HG03095 (cell line): ENCODE measurements at regions not wholly inside any gene's neighbourhood (a gene's known extent, or its start where the extent isn't known, plus 50 kb on each side); places are given as distances from the start of the nearest gene placed in this dataset.
"Not testable (repeated sequence)": the region's sequence is repeated elsewhere in the genome, so short reads cannot be mapped to it uniquely, and the experiment has no call there.

ENCODE experiments used
- ATAC-seq: cut with Tn5 transposase; IDR thresholded peaks from one replicate; pipeline ENCODE4 v1.9.1; 2021; ENCODE audit warnings: moderate library complexity; ENCODE audit not compliant: unreplicated experiment

DNA sequence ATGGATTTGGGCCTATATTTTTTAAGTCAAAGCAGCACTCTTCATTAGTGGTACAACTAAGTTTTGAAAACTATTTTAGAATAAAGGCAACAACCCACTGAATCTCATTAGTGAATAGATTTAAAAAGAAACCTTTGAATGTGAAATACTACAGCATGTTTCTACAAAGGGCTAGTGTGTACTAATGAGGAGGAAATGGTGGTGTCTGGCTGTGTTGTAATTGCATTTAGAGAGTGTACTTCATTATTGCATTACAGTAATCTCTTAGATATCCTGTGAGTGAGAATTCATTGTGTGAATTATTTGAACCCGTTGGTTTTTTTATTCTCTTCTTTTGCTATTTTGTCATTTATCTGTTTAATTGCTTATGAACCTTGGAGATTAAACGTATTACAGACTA, 575.4 kb upstream of the FAM98A start:
- ATAC-seq = no peak

DNA sequence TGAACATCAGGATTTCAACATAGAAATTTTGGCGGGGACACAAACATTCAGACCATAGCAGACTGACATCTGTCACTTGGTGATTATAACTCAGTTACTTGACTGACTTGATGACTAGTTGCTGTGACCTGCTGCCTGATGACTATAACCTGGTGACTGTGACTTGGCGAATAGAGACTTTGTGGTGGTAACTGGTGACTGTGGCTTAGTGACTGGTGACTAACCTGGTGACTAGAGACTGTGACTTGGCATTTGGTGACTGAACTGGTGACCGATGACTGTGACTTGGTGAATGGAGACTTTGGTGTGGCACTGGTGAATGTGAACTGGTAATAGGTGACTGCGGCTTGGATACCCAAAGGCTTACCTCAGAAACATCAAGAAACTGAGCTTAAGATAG, 563.1 kb upstream of the FAM98A start:
- ATAC-seq = no peak

DNA sequence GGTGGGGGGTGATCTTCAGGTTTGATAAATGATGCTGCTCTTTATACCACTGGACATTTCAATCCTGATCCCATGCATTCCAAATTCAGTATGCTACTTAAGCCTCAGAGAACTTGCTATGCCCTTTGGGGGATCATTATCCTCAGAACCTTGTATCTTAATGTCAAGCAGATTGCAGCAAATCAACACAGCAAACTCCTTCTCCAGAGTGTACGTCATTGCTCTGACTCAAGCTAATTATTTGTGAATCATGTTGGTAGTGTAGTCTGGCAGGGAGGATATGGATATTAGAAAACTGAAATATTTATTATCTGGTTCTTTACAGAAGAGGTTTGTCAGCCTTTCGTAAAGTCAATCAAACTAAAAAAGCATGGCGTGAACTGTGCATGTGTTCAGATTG, 562.5 kb upstream of the FAM98A start:
- ATAC-seq = no peak

DNA sequence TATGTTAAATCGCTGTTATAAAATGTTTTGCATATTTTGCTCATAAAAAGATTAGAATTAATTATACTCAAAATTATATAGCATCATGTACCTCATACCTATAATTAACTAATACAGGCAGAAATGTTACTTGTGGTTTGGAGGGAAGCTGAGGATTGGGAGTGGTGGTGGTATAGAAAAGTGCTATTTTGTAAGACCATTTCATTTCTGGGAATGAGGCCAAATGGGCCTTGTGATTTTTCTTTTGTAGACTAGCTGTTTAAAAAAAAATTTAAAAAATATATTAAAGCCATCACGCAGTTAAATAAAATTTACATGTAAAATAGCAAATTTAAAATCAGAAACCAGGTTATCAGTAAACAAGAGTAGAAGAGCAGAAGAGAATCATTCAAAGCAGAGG, 560.8 kb upstream of the FAM98A start:
- ATAC-seq = no peak

DNA sequence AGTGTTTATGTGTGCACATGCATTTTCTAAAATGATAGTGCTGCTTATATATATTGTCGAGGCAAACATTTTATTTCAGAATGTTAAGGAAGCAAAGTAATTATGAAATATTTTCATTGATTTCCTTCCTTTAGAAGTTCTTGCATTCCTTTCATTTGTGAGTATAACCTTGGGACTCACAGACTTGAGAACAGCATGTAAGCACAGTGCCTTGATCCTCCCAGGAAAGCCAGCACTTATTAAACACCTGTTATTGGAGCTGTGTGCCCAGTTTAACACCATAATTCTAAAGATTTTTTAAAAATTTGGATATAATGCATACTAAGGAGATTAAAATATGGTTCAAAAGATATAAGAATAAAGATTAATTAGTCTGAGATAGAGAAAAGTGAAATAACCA, 554.4 kb upstream of the FAM98A start:
- no peak for ATAC-seq

DNA sequence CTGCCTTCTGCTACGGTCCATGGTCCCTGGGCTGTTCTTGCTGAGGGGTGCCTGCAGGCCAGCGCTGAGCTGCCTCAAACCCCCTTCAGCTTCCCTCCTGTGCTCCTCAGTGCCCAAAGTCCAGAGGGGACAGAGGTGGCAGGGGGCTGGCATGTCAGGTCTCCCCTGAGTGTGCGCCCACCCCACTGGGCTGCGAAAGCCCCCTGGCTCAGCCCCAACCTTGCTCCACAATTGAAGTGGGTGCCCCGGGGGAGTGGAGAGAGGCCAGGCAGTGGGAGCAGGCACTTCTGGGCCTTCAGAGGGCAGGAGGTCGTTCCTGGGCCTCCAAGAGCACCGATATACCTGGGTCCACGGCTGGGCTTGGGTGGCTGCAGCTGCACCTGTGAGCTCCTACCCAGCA, 548.7 kb upstream of the FAM98A start:
- no peak for ATAC-seq

DNA sequence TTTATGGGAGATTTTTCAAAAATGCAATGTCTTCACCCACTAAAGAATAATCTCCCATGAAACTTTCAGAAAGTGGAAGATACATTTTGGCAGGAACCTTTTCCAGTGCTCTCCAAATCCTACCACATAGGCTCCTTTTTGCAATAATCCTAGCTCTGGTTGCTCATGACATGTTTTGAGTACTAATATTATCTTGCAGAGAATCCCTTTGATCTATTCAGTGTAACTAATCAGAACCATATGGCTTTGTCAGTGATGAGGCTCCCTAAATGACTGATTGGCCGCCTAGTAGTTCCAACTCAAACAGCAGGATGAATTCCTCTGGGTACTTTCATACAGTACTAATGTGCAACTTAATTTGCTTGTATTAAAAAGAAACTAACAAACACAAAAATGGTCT, 544.0 kb upstream of the FAM98A start:
- ATAC-seq = no peak

DNA sequence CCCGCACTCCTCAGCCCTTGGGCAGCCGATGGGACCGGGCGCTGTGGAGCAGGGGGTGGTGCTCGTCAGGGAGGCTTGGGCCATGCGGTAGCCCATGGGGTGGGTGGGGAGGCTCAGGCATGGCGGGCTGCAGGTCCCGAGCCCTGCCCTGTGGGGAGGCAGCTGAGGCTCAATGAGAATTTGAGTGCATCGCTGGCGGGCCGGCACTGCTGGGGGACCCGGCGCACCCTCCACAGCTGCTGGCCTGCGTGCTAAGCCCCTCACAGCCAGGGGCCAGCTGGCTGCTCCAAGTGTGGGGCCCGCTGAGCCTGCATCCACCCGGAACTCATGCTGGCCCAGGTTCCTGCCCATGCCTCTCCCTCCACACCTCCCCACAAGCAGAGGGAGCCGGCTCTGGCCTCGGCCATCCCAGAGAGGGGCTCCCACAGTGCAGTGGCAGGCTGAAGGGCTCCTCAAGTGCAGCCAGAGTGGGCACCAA, 543.5 kb upstream of the FAM98A start:
- ATAC-seq = not testable (repeated sequence)

DNA sequence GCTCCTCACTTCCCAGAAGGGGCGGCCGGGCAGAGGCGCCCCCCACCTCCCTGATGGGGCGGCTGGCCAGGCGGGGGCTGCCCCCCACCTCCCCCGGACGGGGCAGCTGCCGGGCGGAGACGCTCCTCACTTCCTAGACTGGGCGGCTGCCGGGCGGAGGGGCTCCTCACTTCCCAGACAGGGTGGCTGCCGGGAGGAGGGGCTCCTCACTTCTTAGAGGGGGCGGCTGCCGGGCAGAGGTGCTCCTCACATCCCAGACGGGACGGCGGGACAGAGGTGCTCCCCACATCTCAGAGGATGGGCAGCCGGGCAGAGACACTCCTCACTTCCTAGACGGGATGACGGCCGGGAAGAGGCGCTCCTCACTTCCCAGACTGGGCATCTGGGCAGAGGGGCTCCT, 534.0 kb upstream of the FAM98A start:
- ATAC-seq = not testable (repeated sequence)

DNA sequence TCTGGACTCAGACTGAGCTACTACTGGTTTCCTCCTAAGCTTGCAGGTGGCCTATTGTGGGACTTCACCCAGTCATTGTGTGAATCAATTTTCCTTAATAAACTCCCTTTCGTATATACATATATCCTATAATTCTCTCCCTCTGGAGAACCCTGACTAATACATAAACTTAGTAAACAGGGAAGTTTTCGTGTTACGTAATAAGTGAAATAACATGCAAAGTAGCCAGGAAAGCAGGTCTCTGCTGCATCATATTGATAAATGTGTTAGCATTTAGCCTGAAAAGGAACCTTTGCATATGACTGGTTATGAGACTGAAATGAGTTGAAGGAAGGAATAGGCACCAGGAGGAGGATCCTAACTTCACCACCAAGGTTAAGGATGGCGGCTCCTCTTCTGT, 527.2 kb upstream of the FAM98A start:
- ATAC-seq = no peak

DNA sequence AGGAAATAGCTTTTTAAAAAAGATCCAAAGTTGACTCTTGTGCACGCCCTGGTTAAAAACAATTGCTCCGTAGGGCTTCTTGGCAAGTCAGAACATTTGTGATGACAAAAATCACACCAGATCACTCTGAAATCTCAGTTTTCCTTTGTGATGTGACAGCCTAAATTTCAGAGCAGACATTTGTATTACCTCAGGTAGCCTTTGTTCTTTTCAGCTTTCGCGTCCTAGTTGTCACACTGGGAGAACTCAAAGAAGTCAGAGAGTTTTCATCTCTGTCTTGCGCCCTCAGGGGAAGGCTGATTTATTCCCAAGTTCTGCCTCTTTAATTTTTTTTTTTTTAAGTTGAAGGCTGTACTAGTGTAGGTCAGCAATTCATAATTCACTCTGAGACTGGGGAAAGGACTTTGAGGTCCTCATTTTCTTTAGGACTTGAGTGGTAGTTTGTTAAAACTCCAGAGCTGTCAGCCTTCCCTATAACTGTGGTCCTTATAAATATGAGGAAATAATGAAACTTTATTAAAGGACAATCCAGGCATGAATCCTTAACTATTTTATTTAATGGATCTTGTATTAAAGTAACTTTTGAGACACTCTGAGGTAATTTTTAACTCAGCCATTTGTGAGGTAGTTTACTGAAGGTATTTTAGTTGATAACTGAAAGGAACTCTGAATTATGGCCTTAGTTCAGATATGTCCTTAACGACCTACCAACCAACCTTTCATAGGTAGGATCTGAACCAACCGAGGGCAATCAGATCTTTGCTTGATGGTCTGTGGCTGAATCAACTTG, 525.1 kb upstream of the FAM98A start:
- no peak for ATAC-seq

DNA sequence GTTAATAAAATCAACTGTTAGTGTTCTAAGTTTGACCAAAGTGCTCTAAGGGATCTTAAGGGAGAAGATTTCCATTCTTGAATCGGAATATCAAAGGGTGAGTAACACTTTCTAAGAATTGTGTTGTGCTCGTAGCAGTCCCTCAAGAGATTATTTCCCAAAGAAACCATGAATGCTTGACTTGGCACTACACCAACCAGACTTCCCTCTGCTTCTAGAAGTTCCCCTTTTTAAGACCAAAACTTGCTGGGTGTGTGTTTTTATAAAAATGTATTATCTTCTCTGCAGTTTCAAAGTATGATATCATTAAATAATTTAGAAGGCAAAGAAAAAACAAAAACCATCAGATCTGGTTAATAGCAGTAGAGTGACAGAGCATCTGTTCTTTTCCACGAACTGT, 522.0 kb upstream of the FAM98A start:
- no peak for ATAC-seq

DNA sequence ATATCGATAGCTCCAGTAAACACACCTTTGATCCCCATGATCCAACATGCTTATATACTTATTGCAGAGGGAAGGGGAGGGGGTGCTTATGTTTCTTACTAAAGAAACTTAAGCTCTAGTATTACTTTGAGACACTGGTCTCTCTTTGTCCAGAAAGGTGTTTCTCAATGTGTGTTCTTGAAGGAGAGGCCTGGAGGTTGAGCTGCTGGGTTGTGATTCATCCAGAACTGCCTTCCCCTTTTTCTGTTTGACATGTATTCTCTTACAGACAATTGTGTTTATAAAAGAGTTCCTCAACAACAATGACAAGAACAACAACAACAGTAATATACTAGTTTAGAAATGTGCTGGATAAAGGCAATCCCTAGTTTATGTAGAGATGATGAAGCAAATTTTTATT, 516.0 kb upstream of the FAM98A start:
- ATAC-seq = no peak

DNA sequence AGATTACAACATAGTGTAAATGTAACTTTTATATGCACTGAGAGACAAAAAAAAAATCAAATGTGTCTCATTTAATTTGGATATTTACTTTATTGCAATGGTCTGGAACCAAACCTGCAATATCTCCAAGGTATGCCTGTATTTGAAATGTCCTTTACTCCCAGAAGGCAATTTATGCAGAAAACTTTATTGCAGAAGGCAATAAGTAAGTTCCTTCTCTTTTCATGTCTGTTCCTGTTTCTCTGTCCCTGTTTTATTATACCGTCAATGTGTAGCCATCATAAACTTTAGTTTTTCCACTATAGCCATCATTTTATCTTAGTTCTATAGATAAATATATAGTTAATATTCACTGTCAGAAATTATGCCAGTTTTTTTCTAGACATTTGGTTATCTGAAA, 513.1 kb upstream of the FAM98A start:
- ATAC-seq = no peak

DNA sequence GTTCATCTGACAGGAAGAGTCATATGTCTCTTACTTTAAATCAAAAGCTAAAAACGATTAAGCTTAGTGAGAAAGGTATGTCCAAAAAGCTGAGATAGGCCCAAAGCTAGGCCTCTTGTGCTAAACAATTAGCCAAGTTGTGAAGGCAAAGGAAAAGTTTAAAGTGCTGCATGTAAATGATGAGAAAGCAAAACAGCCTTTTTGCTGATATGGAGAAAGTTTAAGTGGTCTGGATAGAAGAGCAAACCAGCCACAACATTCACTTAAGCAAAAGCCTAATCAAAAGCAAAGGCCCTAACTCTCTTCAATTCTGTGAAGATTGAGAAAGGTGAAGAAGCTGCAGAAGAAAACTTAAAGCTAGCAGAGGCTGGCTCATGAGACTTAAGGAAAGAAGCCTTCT, 511.3 kb upstream of the FAM98A start:
- ATAC-seq = no peak

DNA sequence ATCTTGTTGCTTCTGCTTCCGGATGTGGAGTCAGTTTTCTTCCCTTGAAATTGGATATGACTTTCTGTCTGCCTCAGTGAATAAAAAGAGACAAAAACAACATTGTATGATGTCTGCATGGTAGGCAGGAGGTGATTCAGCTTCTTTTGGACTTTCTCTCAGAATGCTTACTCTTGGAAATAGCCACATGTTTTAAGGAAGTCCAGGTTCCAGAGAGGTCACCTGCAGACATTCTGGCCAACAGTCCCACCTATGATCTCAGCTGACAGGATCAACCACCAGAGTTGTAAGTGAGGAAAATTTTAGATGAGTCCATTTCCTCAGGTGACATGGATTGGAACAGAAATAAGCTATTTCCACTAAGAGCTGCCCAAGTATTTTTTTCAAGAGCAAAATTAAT, 508.7 kb upstream of the FAM98A start:
- no peak for ATAC-seq

DNA sequence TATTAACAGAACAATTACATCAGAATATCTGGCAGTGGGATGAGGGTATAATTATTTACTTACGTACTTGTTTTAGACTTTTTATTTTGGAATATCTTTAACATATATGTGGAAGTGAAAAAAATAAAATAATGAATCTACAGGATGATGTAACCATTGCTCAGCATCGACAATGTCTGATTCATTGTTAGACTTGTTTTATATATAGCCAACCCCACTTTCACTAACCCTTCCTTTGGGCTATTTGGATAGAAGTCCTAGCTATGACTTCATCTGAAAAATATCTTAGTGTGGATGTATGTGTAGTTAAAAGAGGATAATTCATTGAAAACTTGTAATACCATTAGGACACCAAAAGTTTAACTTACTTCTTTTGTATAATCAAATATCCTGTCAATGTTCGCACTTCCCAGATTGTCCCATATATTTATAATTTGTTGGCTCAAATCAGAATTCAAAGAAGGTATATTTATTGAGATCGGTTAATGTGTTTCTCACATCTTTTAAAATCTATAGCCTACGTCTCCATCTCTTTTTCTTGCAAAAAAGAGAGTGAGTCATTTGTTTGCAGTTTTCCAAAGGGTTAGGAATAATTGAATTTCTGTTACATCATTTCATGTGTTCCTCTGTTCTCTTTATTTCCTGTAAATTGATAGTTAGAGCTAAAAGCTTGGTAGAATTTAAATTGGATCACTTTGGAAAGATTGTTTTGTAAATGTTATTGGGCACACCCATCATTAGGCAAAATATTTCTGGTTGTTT, 506.1 kb upstream of the FAM98A start:
- no peak for ATAC-seq

DNA sequence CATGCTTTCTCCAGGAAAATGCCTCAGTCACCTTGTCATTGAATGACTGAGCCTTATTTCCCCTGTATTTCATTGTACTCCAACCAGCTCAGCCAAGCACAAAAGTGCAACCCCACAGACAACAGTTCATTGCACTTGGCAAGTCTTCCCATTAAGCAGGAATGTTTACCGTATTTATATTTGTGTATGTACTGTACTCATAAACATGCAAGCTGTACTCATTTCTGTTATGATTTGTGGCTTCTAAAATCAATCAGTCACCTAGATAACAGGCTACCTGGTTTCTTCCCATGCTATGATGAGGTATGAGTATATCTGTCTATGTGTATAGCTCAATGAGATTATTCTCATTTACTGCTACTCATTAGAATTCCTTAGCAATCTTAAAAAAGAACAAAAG, 505.5 kb upstream of the FAM98A start:
- ATAC-seq = no peak

DNA sequence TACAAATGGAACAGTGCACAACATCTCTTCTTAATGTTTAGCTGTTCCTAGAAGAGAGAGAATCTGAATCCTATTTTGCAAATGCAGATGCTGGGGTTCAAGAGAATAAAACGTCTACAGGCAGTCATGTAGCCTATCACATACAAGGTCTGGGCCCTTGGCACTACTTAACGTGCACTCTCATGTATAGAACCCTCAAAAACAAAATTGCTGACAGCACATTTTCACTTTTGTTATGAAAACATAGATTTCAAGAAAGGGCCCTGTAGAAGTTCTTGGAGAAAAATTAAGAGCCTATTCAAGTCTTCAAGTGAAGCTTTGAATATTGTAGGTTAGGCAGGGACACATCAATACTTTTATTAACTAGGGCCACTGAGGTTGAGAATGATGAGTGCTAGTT, 504.3 kb upstream of the FAM98A start:
- no peak for ATAC-seq

DNA sequence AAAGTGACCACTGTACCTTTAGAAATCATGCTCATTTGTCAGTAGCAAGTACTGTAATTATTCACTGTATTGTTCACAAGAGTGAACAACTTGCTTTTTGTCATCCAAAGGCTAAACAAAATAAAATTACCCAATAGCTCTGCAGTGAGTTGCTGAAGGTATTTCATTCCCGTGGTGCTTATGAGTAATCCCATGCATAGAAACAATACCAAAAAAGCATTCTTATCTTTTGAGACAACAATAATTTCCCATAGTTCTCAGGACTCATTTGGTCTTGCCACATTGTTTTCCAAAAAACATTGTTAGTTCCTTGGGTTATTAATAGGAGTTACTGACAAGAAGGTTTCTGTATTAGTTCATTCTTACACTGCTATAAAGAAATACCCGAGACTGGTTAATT, 503.2 kb upstream of the FAM98A start:
- ATAC-seq = no peak

DNA sequence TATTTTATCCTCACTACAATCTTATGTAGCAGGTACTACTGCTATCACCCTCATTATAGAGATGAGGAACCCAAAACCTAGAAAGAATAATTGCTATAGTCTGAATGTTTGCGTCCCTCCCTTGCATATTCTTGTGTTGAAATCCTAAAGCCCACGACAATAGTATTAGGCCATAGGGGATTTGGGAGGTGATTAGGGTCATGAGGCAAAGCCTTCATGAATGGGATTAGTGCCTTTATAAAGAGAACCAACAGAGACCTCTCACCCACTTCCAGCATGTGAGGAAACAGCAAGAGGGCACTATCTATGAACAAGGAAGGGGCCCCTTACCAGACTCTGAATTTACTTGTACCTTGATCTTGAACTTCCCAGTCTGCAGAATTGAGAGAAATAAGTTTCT, 500.3 kb upstream of the FAM98A start:
- ATAC-seq = no peak

DNA sequence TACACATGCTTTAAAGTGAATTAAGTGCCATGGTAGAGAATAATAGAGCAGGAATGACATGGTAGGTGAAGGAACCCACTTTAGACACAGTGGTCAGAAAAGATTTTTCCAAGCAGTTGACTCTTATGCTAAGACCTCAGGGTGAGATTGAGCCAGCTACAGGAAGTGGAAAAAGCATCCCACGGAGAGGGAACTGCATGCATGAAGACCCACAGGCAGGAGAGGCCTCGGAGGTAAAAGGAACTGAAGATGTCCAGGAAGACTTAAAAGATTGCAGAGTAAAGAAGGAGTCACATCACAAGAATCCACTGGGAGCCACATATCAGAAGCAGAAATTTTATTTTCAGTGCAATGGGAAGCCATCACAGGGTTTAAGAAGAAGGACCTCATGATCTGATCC, 499.2 kb upstream of the FAM98A start:
- ATAC-seq = no peak
